ENCODE measurements at regions not wholly inside any gene's neighbourhood (a gene's known extent, or its start where the extent isn't known, plus 50 kb on each side); places are given as distances from the start of the nearest gene placed in this dataset.

DNA sequence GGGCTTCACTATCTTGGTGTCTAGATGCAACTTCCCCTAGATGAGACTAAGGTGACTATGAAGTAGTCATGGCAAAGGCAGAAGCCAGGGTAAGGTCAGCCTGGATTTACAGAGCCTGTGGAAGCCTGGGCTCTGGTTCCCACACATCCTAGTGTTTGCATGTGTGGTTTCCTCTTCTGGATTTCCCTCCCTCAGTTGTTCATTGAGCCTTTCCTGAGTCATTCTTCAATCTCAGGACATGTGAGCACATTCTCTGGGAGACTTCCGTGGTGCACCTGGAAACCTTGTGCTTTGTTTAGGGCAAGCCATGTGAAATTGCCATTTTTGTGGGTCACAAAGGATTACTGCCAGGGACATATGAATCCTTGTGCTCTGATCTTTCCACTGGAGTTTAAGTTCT lies 236.6 kb downstream of the C12orf75 start:
- no peak for TF ChIP-seq EZH2 (IDR thresholded peaks at IDR 0.05; ENCODE audit: low read length, missing control alignments)
- TF ChIP-seq, protein P1, sequence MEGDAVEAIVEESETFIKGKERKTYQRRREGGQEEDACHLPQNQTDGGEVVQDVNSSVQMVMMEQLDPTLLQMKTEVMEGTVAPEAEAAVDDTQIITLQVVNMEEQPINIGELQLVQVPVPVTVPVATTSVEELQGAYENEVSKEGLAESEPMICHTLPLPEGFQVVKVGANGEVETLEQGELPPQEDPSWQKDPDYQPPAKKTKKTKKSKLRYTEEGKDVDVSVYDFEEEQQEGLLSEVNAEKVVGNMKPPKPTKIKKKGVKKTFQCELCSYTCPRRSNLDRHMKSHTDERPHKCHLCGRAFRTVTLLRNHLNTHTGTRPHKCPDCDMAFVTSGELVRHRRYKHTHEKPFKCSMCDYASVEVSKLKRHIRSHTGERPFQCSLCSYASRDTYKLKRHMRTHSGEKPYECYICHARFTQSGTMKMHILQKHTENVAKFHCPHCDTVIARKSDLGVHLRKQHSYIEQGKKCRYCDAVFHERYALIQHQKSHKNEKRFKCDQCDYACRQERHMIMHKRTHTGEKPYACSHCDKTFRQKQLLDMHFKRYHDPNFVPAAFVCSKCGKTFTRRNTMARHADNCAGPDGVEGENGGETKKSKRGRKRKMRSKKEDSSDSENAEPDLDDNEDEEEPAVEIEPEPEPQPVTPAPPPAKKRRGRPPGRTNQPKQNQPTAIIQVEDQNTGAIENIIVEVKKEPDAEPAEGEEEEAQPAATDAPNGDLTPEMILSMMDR (conservative IDR thresholded peaks at IDR 0.05 in 1 of 2, IDR thresholded peaks at IDR 0.05 in 1 of 2; ENCODE audit: low read depth in 1 of 2, low read length in 2 of 2), result no peak

Data from fibroblast of lung (primary cell).